ENCODE measurements at regions not wholly inside any gene's neighbourhood (a gene's known extent, or its start where the extent isn't known, plus 50 kb on each side); places are given as distances from the start of the nearest gene placed in this dataset.

DNA sequence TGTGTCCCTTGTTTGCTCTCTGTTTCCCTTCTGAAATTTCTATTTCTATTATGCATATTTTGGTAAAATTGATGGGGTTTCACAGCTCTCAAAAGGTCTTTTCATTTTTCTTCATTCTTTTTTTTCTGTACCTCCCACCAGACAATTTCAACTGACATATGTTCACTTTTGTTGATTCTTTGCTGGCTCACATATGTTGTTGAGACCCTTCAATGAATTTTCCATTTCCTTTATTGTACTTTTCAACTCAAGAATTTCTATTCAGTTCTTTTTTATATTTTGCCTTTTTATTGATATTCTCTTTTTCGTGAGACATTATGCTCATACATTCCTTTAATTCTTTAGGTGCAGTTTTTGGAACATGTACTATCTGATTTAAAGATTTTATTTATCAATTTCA lies 102.6 kb upstream of the GRIK1 start:
- Histone ChIP-seq H2AK5ac (ENCODE audit: low read depth, low read length) (no peak overlapping the region), H4K20me1 (ENCODE audit: insufficient read depth, low read length) (no peaks in the 10 kb centered on the region), H3K4me2 (ENCODE audit: low read depth, low read length) (no peak overlapping the region), H3K4me3 (ENCODE audit: insufficient read depth, low read depth, low read length) (no peak overlapping the region), H3K14ac (replicated peaks; ENCODE audit: low read depth, low read length) (no peak overlapping the region), H3K36me3 (ENCODE audit: control insufficient read depth, insufficient read depth, low read length) (no peaks in the 10 kb centered on the region), H3K56ac (ENCODE audit: extremely low read depth, insufficient read depth, low read length) (no peak overlapping the region), H3K23ac (ENCODE audit: low read depth, low read length) (no peak overlapping the region), H2BK20ac (ENCODE audit: low read depth, low read length) (no peak overlapping the region), H2BK120ac (ENCODE audit: low read depth, low read length) (no peak overlapping the region), H3K27me3 (ENCODE audit: control insufficient read depth, insufficient read depth, low read length) (no peaks in the 10 kb centered on the region), H2AFZ (replicated peaks; ENCODE audit: low read length, poor library complexity) (no peak overlapping the region), H3K9ac (ENCODE audit: low read depth, low read length) (no peak overlapping the region), H3K4me1 (ENCODE audit: control insufficient read depth, insufficient read depth, low read length) (no peaks in the 10 kb centered on the region), H4K5ac (ENCODE audit: low read depth, low read length) (no peak overlapping the region), H3K18ac (ENCODE audit: low read depth, low read length) (no peak overlapping the region), H2AK9ac (replicated peaks; ENCODE audit: low read depth, low read length, poor library complexity) (no peak overlapping the region), H3K9me3 (ENCODE audit: control insufficient read depth, insufficient read depth, low read length) (peaks cover 2% of the 10 kb centered on the region; the same call in 1 of the 2 replicates), H3K79me1 (ENCODE audit: low read depth in 1 of 2, low read length in 2 of 2) (no peaks in the 10 kb centered on the region), H4K8ac (ENCODE audit: low read depth in 2 of 2, low read length in 2 of 2) (no peak overlapping the region), H2BK15ac (ENCODE audit: low read depth, low read length) (no peak overlapping the region), H3K9me1 (ENCODE audit: insufficient read depth, low read length) (no peaks in the 10 kb centered on the region), H3K27ac (ENCODE audit: insufficient read depth, low read length) (no peak overlapping the region), H2BK5ac (ENCODE audit: low read depth, low read length, poor library complexity, severe bottlenecking) (no peak overlapping the region), H4K91ac (ENCODE audit: insufficient read depth, low read depth, low read length) (no peak overlapping the region), H3K4ac (ENCODE audit: low read depth, low read length) (no peak overlapping the region)
- POLR2A ChIA-PET (ENCODE audit: unreplicated experiment): no interaction called here
- DNase-seq (no peak), ATAC-seq (ENCODE audit: low read depth) (no peak)
- in situ Hi-C loops (cut with MboI; ENCODE audit: low sequenced_read_pairs) (no loop called here), intact Hi-C loops (cut with micrococcal nuclease) (loop anchor here (5.0 kb wide), 1 partner anchor 950 kb away; no protein-coding TSS in a partner anchor), dilution Hi-C loops (cut with HindIII; ENCODE audit: low sequenced_read_pairs, unreplicated experiment) (no loop called here)
- BruUV-seq (replicated peaks): no TSS peak
- TF ChIP-seq NFE2L2 (IDR thresholded peaks at IDR 0.05; ENCODE audit: low read depth, low read length): no peak
- TF ChIP-seq BHLHE40 (IDR thresholded peaks at IDR 0.05; ENCODE audit: low read depth, low read length): no peak
- TF ChIP-seq CHD1 (IDR thresholded peaks at IDR 0.05; ENCODE audit: low read depth, low read length): no peak
- no peak for TF ChIP-seq FOS (IDR thresholded peaks at IDR 0.05; ENCODE audit: low read depth, low read length)
- TF ChIP-seq, protein P1, sequence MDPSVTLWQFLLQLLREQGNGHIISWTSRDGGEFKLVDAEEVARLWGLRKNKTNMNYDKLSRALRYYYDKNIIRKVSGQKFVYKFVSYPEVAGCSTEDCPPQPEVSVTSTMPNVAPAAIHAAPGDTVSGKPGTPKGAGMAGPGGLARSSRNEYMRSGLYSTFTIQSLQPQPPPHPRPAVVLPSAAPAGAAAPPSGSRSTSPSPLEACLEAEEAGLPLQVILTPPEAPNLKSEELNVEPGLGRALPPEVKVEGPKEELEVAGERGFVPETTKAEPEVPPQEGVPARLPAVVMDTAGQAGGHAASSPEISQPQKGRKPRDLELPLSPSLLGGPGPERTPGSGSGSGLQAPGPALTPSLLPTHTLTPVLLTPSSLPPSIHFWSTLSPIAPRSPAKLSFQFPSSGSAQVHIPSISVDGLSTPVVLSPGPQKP (IDR thresholded peaks at IDR 0.05; ENCODE audit: borderline replicate concordance, low read depth, low read length): no peak
- no peak for TF ChIP-seq RFX5 (IDR thresholded peaks at IDR 0.05; ENCODE audit: low read depth, low read length)
- TF ChIP-seq MXI1 (IDR thresholded peaks at IDR 0.05; ENCODE audit: borderline replicate concordance, low read depth, low read length): no peak
- TF ChIP-seq MAZ (IDR thresholded peaks at IDR 0.05; ENCODE audit: borderline replicate concordance, low read depth, low read length): no peak
- WGBS, 2 experiments (ENCODE audit: extremely low coverage in 2 of 2, insufficient read length in 1 of 2): no CpG with 5 or more reads among the region's 1 CpG
- CTCF ChIA-PET: no interaction called here
